ENCODE measurements at regions not wholly inside any gene's neighbourhood (a gene's known extent, or its start where the extent isn't known, plus 50 kb on each side); places are given as distances from the start of the nearest gene placed in this dataset.

DNA sequence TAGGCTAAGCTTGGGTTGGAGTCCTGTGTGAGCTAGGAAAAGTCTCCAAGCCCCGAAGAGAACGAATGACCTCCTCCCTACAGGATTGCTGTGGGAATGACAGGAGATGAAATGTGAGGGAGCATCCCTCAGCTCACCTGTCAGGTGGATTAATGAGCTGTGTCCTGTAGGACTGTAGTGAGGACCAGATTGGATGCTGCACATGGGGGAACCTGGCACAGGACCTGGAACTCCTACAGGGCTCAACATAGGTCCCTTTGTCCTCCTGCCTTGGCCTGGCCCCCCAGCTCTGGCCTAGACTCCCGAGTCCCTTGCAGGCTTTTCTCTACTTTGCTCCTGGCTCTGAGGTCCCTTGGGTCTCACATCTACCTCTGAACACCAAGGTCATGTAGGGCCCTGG lies 155.7 kb downstream of the PTPRU start:
- TF ChIP-seq CTCF (IDR thresholded peaks at IDR 0.05) (no peak), POLR2A (IDR thresholded peaks at IDR 0.05) (no peak), EP300 (IDR thresholded peaks at IDR 0.05) (no peak)

Data from ovary (tissue), 3 donors.